SK-N-SH (cell line): ENCODE measurements at regions not wholly inside any gene's neighbourhood (a gene's known extent, or its start where the extent isn't known, plus 50 kb on each side); places are given as distances from the start of the nearest gene placed in this dataset.
A peak's percentile ranks its signal among the peaks of the same experiment; 100 is the strongest.

Experiments used
- CTCF ChIA-PET: fragments of 300-600, 350-600 bp; formaldehyde crosslinking; extraction: SDS; loops from one replicate; lab custom pipeline; 2021; lab: Yijun Ruan, JAX
- POLR2A ChIA-PET: fragments of 350-600 bp; sonication (Branson Sonifier 250); formaldehyde crosslinking; extraction: SDS; loops from one replicate; lab custom pipeline; 2020; ENCODE audit warnings: antibody characterized with exemption, inconsistent platforms; lab: Yijun Ruan, JAX
- DNase-seq: peaks from one replicate; pipeline ENCODE4 v3.0.0; 2012
- H2AFZ ChIP-seq: fragments of 200-600 bp; sonication (generic); 2 replicates; pipeline ENCODE4 v1.8.1; 2016; ENCODE audit warnings: antibody characterized with exemption, mild to moderate bottlenecking, low read depth
- H3F3A ChIP-seq: fragments of 200-600 bp; sonication (generic); replicated peaks from 2 replicates; pipeline ENCODE3; 2016; ENCODE audit warnings: antibody characterized with exemption, mild to moderate bottlenecking; ENCODE audit not compliant: insufficient read depth
- H3K27ac ChIP-seq, 2 experiments: fragments of 200-500 bp in 1 of 2; fragments of 200-600 bp in 1 of 2; sonication (Bioruptor generic) in 1 of 2; sonication (generic), shearing (Covaris generic) in 1 of 2; 2 replicates each; pipeline versions ENCODE4 v1.5.1 to v1.6.1; 2014 to 2016; ENCODE audit warnings: low read depth in 2 of 2, inconsistent platforms in 1 of 2, low read length in 1 of 2, mild to moderate bottlenecking in 1 of 2, mixed read lengths in 1 of 2
- H3K27me3 ChIP-seq: fragments of 200-600 bp; sonication (generic), shearing (Covaris generic); 2 replicates; pipeline ENCODE4 v1.6.1; 2016; ENCODE audit warnings: mixed run types; ENCODE audit not compliant: insufficient read depth
- H3K36me3 ChIP-seq, 2 experiments: fragments of 200-500 bp in 1 of 2; fragments of 200-600 bp in 1 of 2; sonication (Bioruptor generic) in 1 of 2; sonication (generic) in 1 of 2; replicated peaks in 1 of 2; 2 replicates each; pipeline versions ENCODE3 to v1.5.1; 2014 to 2016; ENCODE audit warnings: low read length in 1 of 2, mild to moderate bottlenecking in 1 of 2; ENCODE audit not compliant: insufficient read depth in 2 of 2, control insufficient read depth in 1 of 2
- H3K4me1 ChIP-seq, 2 experiments: fragments of 200-500 bp in 1 of 2; fragments of 200-600 bp in 1 of 2; sonication (Bioruptor generic) in 1 of 2; sonication (generic), shearing (Covaris generic) in 1 of 2; 2 replicates each; pipeline versions ENCODE4 v1.5.1 to v1.6.1; 2014 to 2016; ENCODE audit warnings: low read depth in 1 of 2, low read length in 1 of 2, mixed run types in 1 of 2; ENCODE audit not compliant: insufficient read depth in 2 of 2, control insufficient read depth in 1 of 2
- H3K4me2 ChIP-seq: fragments of 200-600 bp; sonication (generic), shearing (Covaris generic); 2 replicates; pipeline ENCODE4 v1.6.1; 2017; ENCODE audit warnings: mixed run types
- H3K4me3 ChIP-seq, 2 experiments: fragments of 200-500 bp in 1 of 2; fragments of 200-600 bp in 1 of 2; sonication (Bioruptor generic) in 1 of 2; sonication (generic), shearing (Covaris generic) in 1 of 2; 2 replicates each; pipeline versions ENCODE4 v1.5.1 to v1.8.1; 2014 to 2016; ENCODE audit warnings: low read depth in 2 of 2, inconsistent platforms in 1 of 2, low read length in 1 of 2, mild to moderate bottlenecking in 1 of 2, mixed read lengths in 1 of 2, moderate library complexity in 1 of 2
- H3K79me2 ChIP-seq: fragments of 200-600 bp; sonication (generic); 2 replicates; pipeline ENCODE4 v1.8.1; 2017; ENCODE audit warnings: mild to moderate bottlenecking; ENCODE audit not compliant: insufficient read depth
- H3K9ac ChIP-seq: fragments of 200-600 bp; sonication (generic); 2 replicates; pipeline ENCODE4 v1.6.1; 2017; ENCODE audit warnings: mixed run types
- H3K9me2 ChIP-seq: fragments of 200-600 bp; sonication (generic); 2 replicates; pipeline ENCODE4 v1.6.1; 2017; ENCODE audit warnings: mixed run types
- H3K9me3 ChIP-seq: fragments of 200-600 bp; sonication (generic); 2 replicates; pipeline ENCODE4 v1.6.1; 2017; ENCODE audit warnings: mixed run types, mild to moderate bottlenecking, moderate library complexity
- H4K20me1 ChIP-seq: fragments of 200-600 bp; sonication (generic); 2 replicates; pipeline ENCODE4 v1.6.1; 2017; ENCODE audit warnings: mild to moderate bottlenecking, mixed run types; ENCODE audit not compliant: insufficient read depth
- CHD2 ChIP-seq: fragments of 150-350 bp; IDR thresholded peaks from 2 replicates; pipeline ENCODE4 v1.6.1; 2018; ENCODE audit warnings: low read length; ENCODE audit not compliant: partially characterized antibody
- FOSL2 ChIP-seq: IDR thresholded peaks from 2 replicates; pipeline ENCODE4 v1.4.0; 2012; ENCODE audit warnings: low read depth, mild to moderate bottlenecking, moderate library complexity, borderline replicate concordance
- FOXJ3 ChIP-seq: sonication (generic); formaldehyde crosslinking; IDR thresholded peaks from 2 replicates; pipeline ENCODE4 v1.5.1; 2020; ENCODE audit warnings: mild to moderate bottlenecking, missing genetic modification reagents
- MXI1 ChIP-seq: IDR thresholded peaks from 2 replicates; pipeline ENCODE4 v1.6.1; 2012; ENCODE audit warnings: mild to moderate bottlenecking, low read depth, low read length, improper control_type of control experiment
- NFIC ChIP-seq: IDR thresholded peaks from 2 replicates; pipeline ENCODE4 v1.4.0; 2012; ENCODE audit warnings: borderline replicate concordance
- SMC3 ChIP-seq: IDR thresholded peaks from 2 replicates; pipeline ENCODE4 v1.6.1; 2012; ENCODE audit warnings: low read depth, low read length, improper control_type of control experiment
- TCF12 ChIP-seq: IDR thresholded peaks from 2 replicates; pipeline ENCODE4 v1.4.0; 2012
- WGBS: methylation state at CpG from one replicate; pipeline ENCODE4 v1.1.6; 2017; ENCODE audit warnings: low lambda C conversion rate; 5-methylcytosine and 5-hydroxymethylcytosine counted together
- TF ChIP-seq, protein P1 (sequence below): IDR thresholded peaks from 2 replicates; pipeline ENCODE4 v1.4.0; 2012; ENCODE audit warnings: low read depth, borderline replicate concordance
- TF ChIP-seq, protein P2 (sequence below): IDR thresholded peaks from 2 replicates; pipeline ENCODE4; 2012
- TF ChIP-seq, protein P3 (sequence below): IDR thresholded peaks from 2 replicates; pipeline ENCODE4 v1.4.0; 2012; ENCODE audit warnings: low read depth, borderline replicate concordance
- TF ChIP-seq, protein P4 (sequence below): fragments of 200-600 bp; sonication (generic); IDR thresholded peaks from 2 replicates; pipeline ENCODE4 v1.6.1; 2017; ENCODE audit warnings: antibody characterized with exemption, mild to moderate bottlenecking, moderate library complexity

DNA sequence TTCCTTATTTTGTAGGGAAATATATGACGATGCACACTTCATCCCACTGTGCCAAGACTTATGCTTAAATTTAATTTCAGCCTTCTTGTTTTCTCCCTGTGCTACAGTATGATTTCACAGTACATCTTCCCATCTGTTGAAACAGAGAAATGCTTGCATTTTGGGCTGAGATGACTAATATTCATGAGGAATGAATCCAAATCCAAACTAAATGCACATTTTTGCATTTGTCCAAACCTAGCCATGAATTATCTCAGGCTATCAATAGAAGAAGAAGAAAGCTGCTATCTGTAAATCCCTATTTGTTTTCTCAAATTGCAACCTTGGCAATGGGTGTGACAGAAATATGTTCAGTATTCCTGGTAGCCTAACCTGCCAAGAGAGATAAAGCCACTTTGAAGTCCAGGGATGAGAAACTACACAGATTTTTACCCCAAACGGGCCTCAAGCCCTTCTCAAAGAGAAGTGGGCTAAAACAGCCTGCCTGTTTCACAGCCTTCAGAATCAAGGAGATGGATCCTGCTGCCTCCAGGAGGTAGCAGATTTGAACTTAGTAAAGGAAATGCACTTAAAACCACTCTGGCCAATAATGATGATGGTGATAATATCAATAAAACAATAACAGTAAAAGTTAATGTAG lies 306.9 kb upstream of the NT5C1B start:
- no peak overlapping the region; the same call in 1 of the 2 replicates for H3K4me2 ChIP-seq
- no peak for DNase-seq

DNA sequence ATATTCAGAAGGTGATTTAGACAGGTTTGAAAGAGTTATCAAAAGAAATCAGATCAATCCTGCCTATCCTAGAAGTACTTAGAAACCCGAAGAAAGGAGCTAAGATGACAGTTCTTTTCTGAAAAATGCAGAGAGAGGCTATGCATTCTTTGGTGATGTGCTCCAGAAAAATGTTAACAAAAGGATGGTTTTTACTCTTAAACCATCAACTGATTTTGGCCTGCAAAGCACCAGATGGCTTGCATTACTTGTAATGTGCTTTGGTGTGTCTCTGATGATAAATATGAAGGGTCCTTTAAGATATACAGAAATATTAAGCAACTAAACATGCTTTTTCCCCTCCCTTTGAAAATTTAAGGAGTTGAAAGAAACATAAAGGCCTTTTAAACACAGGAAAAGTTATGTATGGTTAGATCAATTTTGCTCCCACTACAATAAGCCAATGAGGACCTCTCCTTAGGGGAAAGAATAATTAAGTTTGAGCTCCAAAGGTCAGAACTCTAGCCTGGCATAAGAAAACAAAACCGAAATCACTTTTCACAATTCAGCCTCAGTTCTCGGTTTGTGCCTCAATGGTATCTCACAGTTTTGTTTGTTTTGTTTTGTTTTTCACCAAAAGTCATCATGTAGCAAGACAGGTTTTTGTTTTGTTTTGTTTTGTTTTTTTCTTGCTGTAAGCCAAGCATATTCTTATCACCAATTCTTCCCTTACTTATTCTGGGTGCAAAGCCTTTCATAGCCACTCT lies 302.4 kb upstream of the NT5C1B start:
- Histone ChIP-seq H3K36me3 (no peaks in the 10 kb centered on the region), H3F3A (no peaks in the 10 kb centered on the region), H3K27ac (peak overlapping the region in 1 of 2 experiments; percentile 17; a peak in 2 of 4 replicates), H3K9me2 (no peaks in the 10 kb centered on the region), H3K4me1 (peaks cover 0 to 8% of the 10 kb centered on the region in 2 experiments; a peak in 1 of 4 replicates), H2AFZ (no peak overlapping the region), H3K4me2 (no peak overlapping the region), H3K79me2 (no peaks in the 10 kb centered on the region), H3K27me3 (no peaks in the 10 kb centered on the region), H3K9ac (no peak overlapping the region), H3K4me3 (no peak overlapping the region), H3K9me3 (no peaks in the 10 kb centered on the region), H4K20me1 (no peaks in the 10 kb centered on the region)
- ChIA-PET POLR2A (no interaction called here), CTCF (no interaction called here)
- DNase-seq = no peak
- WGBS = 73% methylated on average over 3 of the region's 3 CpGs
- TF ChIP-seq FOSL2 (peak; percentile 3; the same call in 1 of the 2 replicates), NFIC (peak; percentile 16; the same call in 1 of the 2 replicates), TCF12 (peak; percentile 84), FOXJ3 (CRISPR knock-in tag) (no peak)
- TF ChIP-seq, protein P1, sequence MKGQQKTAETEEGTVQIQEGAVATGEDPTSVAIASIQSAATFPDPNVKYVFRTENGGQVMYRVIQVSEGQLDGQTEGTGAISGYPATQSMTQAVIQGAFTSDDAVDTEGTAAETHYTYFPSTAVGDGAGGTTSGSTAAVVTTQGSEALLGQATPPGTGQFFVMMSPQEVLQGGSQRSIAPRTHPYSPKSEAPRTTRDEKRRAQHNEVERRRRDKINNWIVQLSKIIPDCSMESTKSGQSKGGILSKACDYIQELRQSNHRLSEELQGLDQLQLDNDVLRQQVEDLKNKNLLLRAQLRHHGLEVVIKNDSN = no peak
- TF ChIP-seq, protein P2, sequence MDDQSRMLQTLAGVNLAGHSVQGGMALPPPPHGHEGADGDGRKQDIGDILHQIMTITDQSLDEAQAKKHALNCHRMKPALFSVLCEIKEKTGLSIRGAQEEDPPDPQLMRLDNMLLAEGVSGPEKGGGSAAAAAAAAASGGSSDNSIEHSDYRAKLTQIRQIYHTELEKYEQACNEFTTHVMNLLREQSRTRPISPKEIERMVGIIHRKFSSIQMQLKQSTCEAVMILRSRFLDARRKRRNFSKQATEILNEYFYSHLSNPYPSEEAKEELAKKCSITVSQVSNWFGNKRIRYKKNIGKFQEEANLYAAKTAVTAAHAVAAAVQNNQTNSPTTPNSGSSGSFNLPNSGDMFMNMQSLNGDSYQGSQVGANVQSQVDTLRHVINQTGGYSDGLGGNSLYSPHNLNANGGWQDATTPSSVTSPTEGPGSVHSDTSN = peak; percentile 35; the same call in 1 of the 2 replicates

More for the DNA sequence above, 306.9 kb upstream of the NT5C1B start:
- H3K9me2 ChIP-seq = no peaks in the 10 kb centered on the region
- H2AFZ ChIP-seq = no peak overlapping the region
- H3K27me3 ChIP-seq = no peaks in the 10 kb centered on the region
- TF ChIP-seq MXI1 (no peak), SMC3 (no peak), FOXJ3 (CRISPR knock-in tag) (no peak), TCF12 (peak; percentile 58), FOSL2 (peak; percentile 27; the same call in 1 of the 2 replicates), CHD2 (no peak)
- TF ChIP-seq, protein P3, sequence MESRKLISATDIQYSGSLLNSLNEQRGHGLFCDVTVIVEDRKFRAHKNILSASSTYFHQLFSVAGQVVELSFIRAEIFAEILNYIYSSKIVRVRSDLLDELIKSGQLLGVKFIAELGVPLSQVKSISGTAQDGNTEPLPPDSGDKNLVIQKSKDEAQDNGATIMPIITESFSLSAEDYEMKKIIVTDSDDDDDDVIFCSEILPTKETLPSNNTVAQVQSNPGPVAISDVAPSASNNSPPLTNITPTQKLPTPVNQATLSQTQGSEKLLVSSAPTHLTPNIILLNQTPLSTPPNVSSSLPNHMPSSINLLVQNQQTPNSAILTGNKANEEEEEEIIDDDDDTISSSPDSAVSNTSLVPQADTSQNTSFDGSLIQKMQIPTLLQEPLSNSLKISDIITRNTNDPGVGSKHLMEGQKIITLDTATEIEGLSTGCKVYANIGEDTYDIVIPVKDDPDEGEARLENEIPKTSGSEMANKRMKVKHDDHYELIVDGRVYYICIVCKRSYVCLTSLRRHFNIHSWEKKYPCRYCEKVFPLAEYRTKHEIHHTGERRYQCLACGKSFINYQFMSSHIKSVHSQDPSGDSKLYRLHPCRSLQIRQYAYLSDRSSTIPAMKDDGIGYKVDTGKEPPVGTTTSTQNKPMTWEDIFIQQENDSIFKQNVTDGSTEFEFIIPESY = no peak
- TF ChIP-seq, protein P4, sequence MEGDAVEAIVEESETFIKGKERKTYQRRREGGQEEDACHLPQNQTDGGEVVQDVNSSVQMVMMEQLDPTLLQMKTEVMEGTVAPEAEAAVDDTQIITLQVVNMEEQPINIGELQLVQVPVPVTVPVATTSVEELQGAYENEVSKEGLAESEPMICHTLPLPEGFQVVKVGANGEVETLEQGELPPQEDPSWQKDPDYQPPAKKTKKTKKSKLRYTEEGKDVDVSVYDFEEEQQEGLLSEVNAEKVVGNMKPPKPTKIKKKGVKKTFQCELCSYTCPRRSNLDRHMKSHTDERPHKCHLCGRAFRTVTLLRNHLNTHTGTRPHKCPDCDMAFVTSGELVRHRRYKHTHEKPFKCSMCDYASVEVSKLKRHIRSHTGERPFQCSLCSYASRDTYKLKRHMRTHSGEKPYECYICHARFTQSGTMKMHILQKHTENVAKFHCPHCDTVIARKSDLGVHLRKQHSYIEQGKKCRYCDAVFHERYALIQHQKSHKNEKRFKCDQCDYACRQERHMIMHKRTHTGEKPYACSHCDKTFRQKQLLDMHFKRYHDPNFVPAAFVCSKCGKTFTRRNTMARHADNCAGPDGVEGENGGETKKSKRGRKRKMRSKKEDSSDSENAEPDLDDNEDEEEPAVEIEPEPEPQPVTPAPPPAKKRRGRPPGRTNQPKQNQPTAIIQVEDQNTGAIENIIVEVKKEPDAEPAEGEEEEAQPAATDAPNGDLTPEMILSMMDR = no peak
- ChIA-PET POLR2A (no interaction called here), CTCF (interaction anchor here (1.4 kb wide), 1 partner anchor 11 kb away, joined by 3 read pairs; no protein-coding TSS in a partner anchor)
- H3K36me3 ChIP-seq = no peaks in the 10 kb centered on the region
- 43% methylated on average over 2 of the region's 2 CpGs for WGBS
- H3K4me1 ChIP-seq = peaks cover 0 to 9% of the 10 kb centered on the region in 2 experiments; a peak in 1 of 4 replicates
- H4K20me1 ChIP-seq = no peaks in the 10 kb centered on the region
- H3K9me3 ChIP-seq = no peaks in the 10 kb centered on the region
- H3F3A ChIP-seq = no peaks in the 10 kb centered on the region
- H3K9ac ChIP-seq = no peak overlapping the region
- H3K27ac ChIP-seq = peak overlapping the region; percentile 24 to 28; a peak in 2 of 4 replicates
- H3K4me3 ChIP-seq = no peak overlapping the region
- H3K79me2 ChIP-seq = no peaks in the 10 kb centered on the region
